K562 (cell line): ENCODE measurements at regions not wholly inside any gene's neighbourhood (a gene's known extent, or its start where the extent isn't known, plus 50 kb on each side); places are given as distances from the start of the nearest gene placed in this dataset.

Experiments
- ARHGAP35 ChIP-seq: fragments of 450-650 bp; IDR thresholded peaks from 2 replicates; pipeline ENCODE4 v1.6.1; 2018; ENCODE audit not compliant: partially characterized antibody
- HNRNPL ChIP-seq: fragments of 200-400 bp; formaldehyde crosslinking; IDR thresholded peaks from 2 replicates; pipeline ENCODE4 v1.6.1; 2017; ENCODE audit warnings: low read depth, mild to moderate bottlenecking, low read length
- KDM2B ChIP-seq: fragments of 250-450 bp; sonication (Bioruptor Pico); IDR thresholded peaks from 2 replicates; pipeline ENCODE4 v1.8.0; 2021; ENCODE audit warnings: mild to moderate bottlenecking, moderate library complexity
- KLF13 ChIP-seq: fragments of 450-650 bp; IDR thresholded peaks from 2 replicates; pipeline ENCODE4 v1.6.1; 2016; ENCODE audit warnings: missing genetic modification characterization, low read depth, mild to moderate bottlenecking, missing compliant biosample characterization, moderate library complexity, borderline replicate concordance
- MAZ ChIP-seq, 2 experiments: fragments of 450-650 bp in 1 of 2; sonication (generic) in 1 of 2; formaldehyde crosslinking; IDR thresholded peaks in 1 of 2; conservative IDR thresholded peaks in 1 of 2; 2 replicates each; pipeline versions ENCODE4 v1.4.0 to v1.5.0; 2020; ENCODE audit warnings: mild to moderate bottlenecking in 1 of 2, missing genetic modification reagents in 1 of 2
- POLR2H ChIP-seq: IDR thresholded peaks from 2 replicates; pipeline ENCODE4 v1.6.1; 2016; ENCODE audit warnings: missing genetic modification characterization, low read depth, mild to moderate bottlenecking, control low read depth, missing compliant biosample characterization, moderate library complexity
- RFX1 ChIP-seq: fragments of 450-650 bp; IDR thresholded peaks from 2 replicates; pipeline ENCODE4 v1.6.1; 2016; ENCODE audit warnings: mild to moderate bottlenecking, moderate library complexity
- ZNF277 ChIP-seq: fragments of 250-450 bp; sonication (Bioruptor Pico); IDR thresholded peaks from 2 replicates; pipeline ENCODE4 v1.8.0; 2022; ENCODE audit warnings: inconsistent platforms, mild to moderate bottlenecking, moderate library complexity, borderline replicate concordance
- ZNF398 ChIP-seq: fragments of 250-450 bp; sonication (Bioruptor Pico); IDR thresholded peaks from 2 replicates; pipeline ENCODE4 v1.8.0; 2021; ENCODE audit warnings: moderate library complexity, mild to moderate bottlenecking, inconsistent platforms
- ZNF41 ChIP-seq: fragments of 250-450 bp; sonication (Bioruptor Pico); conservative IDR thresholded peaks from 2 replicates; pipeline ENCODE4 v1.4.0; 2020; ENCODE audit warnings: mild to moderate bottlenecking

- TF ChIP-seq ZNF277 (CRISPR knock-in tag) (no peak), MAZ (CRISPR knock-in tag; conservative IDR thresholded peaks at IDR 0.05 in 1 of 2, IDR thresholded peaks at IDR 0.05 in 1 of 2) (no peak), KDM2B (CRISPR knock-in tag) (no peak), ZNF398 (CRISPR knock-in tag) (no peak), ARHGAP35 (no peak), KLF13 (tag) (no peak), ZNF41 (CRISPR knock-in tag) (no peak), RFX1 (no peak), POLR2H (tag) (no peak), HNRNPL (no peak)
- TF ChIP-seq, all 486 proteins: peak for 0
These were observed 229.3 kb upstream of the CTNND2 start (continued) for GRCh38 chr5:12133520-12133919.
